HUDEP-2 (cell line): ENCODE measurements at regions not wholly inside any gene's neighbourhood (a gene's known extent, or its start where the extent isn't known, plus 50 kb on each side); places are given as distances from the start of the nearest gene placed in this dataset.
"Not testable (repeated sequence)": the region's sequence is repeated elsewhere in the genome, so short reads cannot be mapped to it uniquely, and the experiment has no call there.

Source experiments
- DNase-seq, 76 experiments: peaks; one replicate each; lab custom pipeline; 2025; ENCODE audit not compliant: unreplicated experiment in 76 of 76; lab: John Stamatoyannopoulos, UW

DNA sequence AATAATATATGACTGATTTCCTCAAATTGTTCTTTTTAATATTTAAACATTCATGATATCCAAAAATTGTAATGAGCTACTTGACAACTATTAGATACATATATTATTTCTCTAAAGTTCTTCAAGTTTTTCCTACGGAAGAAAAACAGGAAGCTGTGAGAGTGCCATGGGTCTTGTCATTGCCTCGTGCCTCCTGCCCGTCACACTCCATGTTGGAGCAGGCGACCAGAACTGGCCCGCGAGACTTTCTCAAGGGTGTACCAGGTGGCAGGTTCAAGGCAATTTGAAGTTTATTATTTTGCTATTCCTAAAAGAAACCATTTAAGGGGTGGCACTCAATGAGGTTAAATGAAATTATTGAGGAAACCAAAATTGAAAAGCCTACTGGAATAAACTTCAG lies 337.2 kb downstream of the HACE1 start:
- DNase-seq, result no peak

DNA sequence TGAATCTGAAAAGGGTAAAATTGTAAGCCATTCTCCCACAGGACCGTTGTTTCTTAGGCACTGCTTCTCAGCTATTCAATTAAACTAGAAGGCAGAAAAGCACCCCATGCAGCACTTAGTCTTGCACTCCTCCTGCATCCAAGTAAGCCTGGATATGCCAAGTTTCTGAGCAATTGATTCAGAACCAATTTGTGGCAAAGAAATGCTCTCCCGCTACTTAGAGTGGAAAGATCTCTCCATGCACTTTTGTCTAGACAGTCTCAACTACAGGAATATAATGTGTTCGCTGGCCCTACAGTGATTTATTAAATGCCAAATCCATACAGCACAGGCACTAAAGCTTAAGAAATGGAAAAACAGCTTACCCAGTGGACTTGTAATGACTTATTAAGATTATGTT lies 338.5 kb downstream of the HACE1 start:
- no peak for DNase-seq

DNA sequence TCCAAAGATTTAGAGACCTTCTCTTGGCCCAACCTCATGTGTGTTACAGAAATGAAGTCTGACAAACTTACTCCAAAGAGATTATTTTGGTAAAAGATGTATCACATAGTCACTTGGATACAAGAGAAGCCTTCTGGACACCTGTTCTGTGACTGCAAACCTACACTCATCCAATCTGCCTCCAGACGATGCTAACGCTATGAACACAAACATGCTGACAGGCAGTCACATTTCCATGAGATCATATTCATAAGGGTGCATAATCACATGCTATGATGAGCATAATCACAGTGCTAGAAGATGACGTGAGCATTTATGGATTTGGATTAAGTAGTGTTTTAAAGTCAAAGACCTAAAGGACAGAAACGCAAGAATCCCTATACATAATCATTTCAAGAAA lies 340.2 kb downstream of the HACE1 start:
- DNase-seq, result no peak

- no peak for DNase-seq
Measured at GRCh38 chr6:104509355-104509754, 350.4 kb downstream of the HACE1 start.

- no peak for DNase-seq
Measured at GRCh38 chr6:104506429-104506828, 353.3 kb downstream of the HACE1 start.

- DNase-seq, result no peak
Measured at GRCh38 chr6:104505838-104506237, 353.9 kb downstream of the HACE1 start.

GRCh38 chr6:104500265-104500664 lies 359.5 kb downstream of the HACE1 start:
- DNase-seq, result no peak

- no peak for DNase-seq
Measured at GRCh38 chr6:104486035-104486434, 373.7 kb downstream of the HACE1 start.

- no peak for DNase-seq
Measured at GRCh38 chr6:104484626-104485025, 375.1 kb downstream of the HACE1 start.

DNA sequence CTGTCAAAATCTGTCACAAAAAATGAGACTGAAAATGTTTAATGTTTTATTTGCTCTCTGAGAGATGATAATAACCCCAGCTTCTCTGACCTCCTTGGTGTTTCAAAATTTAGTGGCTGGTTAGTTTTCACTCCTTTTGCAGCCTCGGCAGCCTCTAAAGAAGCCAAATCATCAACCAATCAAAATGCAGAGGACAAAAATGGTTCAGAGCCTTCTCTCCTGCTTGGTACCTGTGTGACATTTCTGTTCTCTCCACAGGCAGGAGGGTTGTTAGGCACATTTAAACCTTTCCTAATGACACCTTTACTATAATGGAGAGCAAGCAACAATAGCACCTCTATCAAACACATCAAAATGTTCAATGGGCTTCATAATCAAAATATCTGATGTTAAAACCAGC lies 375.5 kb downstream of the HACE1 start:
- DNase-seq, result no peak

DNA sequence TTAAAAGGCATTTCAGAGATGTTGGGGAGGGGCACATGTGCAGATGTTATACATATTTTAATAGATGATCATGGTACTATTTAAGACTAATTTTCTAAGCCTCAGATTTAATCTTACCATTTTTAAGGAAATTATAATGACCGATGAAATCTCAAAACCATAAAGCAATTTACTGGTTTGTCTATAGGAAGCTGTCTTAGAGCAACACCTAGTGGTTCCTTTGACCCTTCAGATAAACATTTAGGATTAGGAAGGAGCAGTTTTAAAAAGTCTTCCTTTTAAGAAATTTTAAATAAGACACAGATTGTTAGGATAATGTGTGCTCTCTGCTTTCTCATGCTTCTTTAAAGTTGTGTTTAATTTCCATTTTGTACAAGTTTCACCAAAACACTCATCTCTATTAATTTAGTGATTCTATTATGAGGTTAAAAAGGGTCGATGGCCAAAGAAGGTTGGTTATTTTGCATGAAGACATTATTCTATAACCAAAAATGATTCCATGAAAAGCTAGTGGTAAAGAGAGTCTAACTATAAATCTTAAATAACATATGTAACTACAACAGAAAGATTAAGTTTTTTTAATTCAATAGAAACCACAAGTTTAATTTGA lies 376.4 kb downstream of the HACE1 start:
- DNase-seq, result no peak

DNA sequence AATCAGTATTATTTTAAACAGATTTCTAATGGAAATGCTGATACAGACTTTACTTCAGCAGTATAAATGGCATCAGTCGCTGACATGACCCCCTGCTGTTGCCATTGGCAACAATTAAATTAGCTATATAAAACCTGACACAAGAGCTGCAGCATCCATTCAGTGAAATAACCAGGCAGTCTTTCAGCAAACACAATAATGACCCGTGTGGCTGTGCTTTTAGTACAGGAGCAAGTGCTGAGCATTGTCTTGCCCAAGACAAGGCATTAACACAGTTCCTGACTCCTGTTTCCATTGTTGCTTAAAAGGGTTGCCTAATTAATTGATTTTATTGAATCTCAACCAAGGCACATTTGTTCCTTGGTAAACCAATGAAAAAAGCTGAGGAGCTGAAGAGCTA lies 382.1 kb downstream of the HACE1 start:
- DNase-seq, result no peak

DNA sequence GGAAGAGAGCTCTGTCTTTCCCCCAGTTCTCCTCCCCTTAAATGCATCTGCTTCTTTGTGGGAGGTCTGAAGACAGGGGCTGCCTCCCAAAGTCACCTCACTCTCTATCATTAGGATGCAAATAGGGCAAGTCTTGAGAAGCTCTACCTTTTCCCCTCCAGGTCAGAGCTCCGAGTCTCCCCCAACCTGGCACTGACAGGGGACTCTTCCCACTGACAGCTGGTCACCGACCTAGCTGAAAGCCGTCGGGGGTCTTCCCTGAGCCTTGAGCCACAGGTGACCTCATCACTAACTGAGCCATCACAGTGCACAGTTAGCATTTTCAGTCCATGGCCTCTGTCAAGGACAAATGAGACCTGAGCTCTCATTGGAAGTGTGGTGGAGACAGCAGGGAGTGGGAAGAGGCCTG lies 386.7 kb downstream of the HACE1 start:
- DNase-seq, result no peak

DNA sequence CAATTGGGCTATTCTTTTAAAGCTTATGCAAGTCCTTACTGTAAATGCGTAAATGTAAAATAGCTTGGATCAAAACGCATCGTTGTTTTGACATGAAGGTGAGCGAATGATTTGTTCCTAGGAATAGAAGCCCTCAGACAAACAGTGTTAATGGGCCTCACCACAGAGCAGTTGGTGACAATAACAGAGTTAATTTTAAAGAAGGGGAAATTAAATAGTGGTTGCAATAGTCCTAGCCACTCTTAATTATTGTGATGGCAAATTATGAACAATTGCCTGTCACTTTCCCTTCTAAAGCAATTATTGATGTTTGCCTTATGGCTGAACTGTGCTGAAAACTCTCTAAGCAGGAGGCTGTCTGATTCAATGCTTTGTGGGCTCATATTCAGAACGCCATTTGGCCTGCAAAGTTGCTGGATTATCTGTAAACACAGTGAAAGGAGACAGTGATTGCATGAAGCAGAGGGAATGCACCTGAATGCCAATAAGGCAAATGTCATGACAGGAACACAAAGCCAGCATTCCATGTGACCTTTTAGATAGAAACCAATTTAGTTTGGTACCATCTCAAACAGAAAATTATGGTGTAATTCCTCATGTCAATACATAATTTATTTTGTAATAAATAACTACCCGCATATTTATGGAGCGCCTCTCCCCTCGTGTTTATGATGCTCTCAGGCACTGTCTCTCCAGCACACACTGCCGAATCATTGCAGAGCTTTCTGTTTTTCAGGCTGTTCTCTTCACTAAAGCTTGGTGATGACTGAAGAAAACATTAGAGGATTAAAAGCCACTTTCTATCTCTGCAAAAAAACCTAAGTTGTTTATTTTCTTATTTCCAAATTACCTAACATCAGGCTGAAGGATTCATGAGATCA lies 387.5 kb downstream of the HACE1 start:
- DNase-seq, result no peak

DNA sequence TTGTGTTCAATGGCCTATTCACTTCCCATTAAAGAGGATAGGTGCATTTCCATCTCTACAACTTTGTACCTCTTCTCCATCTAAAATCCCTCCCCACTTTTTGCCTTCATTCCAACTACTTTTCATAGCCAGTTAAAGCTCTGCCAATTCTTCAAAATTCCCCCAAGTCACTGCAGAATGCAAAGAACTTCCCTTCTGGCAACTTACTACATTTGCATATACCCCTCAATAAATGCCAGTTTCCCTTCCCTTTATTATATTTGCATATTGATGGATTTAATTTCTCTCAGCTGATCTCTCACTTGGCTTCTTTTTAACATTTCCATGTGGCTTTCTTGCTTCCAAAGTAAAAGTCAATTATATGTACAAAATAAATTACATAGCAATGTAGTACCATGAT lies 393.4 kb downstream of the HACE1 start:
- DNase-seq, result no peak

DNA sequence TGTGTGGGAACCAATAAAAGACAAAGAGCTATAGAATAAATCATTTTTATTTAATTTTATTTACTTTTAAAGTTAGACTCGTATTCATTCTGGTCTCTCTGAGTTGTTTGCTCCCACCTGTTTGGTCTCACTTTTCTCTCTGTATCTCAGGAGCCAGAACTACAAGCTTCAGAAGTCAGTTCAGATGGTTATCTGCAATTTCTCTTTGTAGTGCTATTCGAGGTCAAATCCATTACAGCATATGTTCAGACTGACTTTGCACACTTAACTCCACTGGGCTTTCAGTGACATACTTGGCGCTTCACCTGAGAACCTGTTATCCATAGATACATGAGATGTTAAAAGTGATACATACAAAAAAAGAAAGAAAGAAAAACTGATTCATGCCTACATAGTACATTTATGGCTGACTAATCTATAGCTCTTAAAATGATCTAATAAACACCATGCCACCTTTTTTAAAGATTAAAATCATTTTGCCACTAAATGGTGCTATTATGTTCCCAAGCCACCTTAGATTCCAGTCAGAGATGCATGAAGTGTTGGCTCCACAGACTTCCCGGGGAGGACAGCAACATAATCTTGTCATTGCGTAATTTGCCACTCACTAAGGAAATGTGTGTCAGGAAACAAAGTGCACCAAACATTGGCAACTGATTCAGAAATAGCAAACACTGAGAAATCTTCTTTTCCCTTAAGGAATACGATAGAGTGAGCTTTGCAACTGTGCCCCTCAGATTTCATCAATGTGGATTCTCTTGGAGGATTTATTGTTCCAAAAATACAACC lies 396.7 kb downstream of the HACE1 start:
- DNase-seq, result no peak

GRCh38 chr6:104460738-104461483 lies 398.8 kb downstream of the HACE1 start:
- DNase-seq, result no peak

DNA sequence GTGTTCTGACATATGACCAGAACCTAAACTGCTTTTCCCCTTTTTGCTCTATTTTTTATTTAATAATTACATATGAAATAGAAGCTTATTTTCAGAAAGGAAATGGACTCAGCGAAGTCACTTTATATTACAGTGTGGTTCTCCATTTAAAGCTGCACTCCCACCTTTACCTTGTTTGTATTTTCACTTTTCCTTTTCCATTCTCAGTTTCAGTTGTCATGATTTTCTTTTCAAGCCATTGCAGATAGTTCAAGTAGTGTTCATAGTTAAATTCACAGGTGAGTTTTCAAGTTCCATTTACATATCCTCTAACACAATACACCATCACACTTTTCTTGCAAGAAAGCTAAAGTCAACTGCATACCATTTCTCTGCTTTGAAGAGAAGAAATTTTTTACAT lies 400.2 kb downstream of the HACE1 start:
- DNase-seq, result no peak

- DNase-seq, result no peak
Measured at GRCh38 chr6:104449918-104450317, 409.8 kb downstream of the HACE1 start.

DNA sequence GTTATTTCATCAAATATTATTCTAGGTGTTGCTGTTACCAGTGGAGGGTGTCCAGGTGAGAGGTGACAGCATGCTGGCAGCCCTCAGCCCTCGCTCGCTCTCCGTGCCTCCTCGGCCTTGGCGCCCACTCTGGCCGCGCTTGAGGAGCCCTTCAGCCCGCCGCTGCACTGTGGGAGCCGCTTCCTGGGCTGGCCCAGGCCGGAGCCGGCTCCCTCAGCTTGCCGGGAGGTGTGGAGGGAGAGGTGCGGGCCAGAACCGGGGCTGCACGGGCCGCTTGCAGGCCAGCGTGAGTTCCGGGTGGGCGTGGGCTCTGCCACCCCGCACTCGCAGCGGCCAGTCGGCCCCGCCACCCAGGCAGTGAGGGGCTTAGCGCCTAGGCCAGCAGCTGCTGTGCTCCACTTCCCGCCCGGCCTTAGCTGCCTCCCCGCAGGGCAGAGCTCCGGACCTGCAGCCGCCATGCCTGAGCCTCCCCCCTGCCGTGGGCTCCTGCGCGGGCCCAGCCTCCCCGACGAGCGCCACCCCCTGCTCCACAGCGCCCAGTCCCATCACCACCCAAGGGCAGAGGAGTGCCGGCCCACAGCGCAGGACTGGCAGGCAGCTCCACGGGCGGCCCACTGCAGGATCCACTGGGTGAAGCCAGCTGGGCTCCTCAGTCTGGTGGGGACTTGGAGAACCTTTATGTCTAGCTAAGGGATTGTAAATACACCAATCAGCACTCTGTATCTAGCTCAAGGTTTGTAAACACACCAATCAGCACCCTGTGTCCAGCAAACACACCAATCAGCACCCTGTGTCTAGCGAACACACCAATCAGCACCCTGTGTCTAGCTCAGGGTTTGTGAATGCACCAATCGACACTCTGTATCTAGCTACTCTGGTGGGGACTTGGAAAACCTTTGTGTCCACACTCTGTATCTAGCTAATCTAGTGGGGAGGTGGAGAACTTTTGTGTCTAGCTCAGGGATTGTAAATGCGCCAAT lies 413.3 kb downstream of the HACE1 start:
- not testable (repeated sequence) for DNase-seq
